Neuronal stem cell (in vitro differentiated cells): ENCODE measurements at regions not wholly inside any gene's neighbourhood (a gene's known extent, or its start where the extent isn't known, plus 50 kb on each side); places are given as distances from the start of the nearest gene placed in this dataset.

Experiments
- DNase-seq: peaks from one replicate; pipeline ENCODE4 v3.0.0-alpha.2; 2013; ENCODE audit warnings: low spot score
- H2AFZ ChIP-seq: one replicate; pipeline ENCODE4 v1.6.1; 2013; ENCODE audit warnings: mild to moderate bottlenecking, low read length, inconsistent platforms
- H2AK5ac ChIP-seq: 2 replicates; pipeline ENCODE4 v1.6.1; 2013; ENCODE audit warnings: low read depth, mild to moderate bottlenecking, inconsistent platforms, low read length, moderate library complexity, mixed read lengths
- H2BK120ac ChIP-seq: 2 replicates; pipeline ENCODE4 v1.6.1; 2013; ENCODE audit warnings: low read depth, mild to moderate bottlenecking, inconsistent platforms, low read length, moderate library complexity, mixed read lengths
- H2BK12ac ChIP-seq: one replicate; pipeline ENCODE4 v1.6.1; 2013; ENCODE audit warnings: low read length, inconsistent platforms
- H2BK15ac ChIP-seq: 2 replicates; pipeline ENCODE4 v1.6.1; 2013; ENCODE audit warnings: mild to moderate bottlenecking, low read length, inconsistent platforms, mixed read lengths
- H2BK5ac ChIP-seq: one replicate; pipeline ENCODE4 v1.6.1; 2013; ENCODE audit warnings: inconsistent platforms, mild to moderate bottlenecking, low read length, moderate library complexity
- H3K14ac ChIP-seq: one replicate; pipeline ENCODE4 v1.6.1; 2013; ENCODE audit warnings: low read length, inconsistent platforms
- H3K18ac ChIP-seq: 2 replicates; pipeline ENCODE4 v1.6.1; 2013; ENCODE audit warnings: low read length, inconsistent platforms
- H3K23ac ChIP-seq: 2 replicates; pipeline ENCODE4 v1.6.1; 2013; ENCODE audit warnings: low read depth, mild to moderate bottlenecking, mixed read lengths, low read length, inconsistent platforms; ENCODE audit not compliant: poor library complexity
- H3K27ac ChIP-seq: replicated peaks from 3 replicates; pipeline ENCODE4 v1.5.1; 2013; ENCODE audit warnings: low read length, inconsistent platforms
- H3K27me3 ChIP-seq, 3 experiments: 2 replicates each; pipeline ENCODE4 v1.6.1; 2013; ENCODE audit warnings: low read length in 3 of 3, mild to moderate bottlenecking in 2 of 3, inconsistent platforms in 1 of 3, low read depth in 1 of 3, mixed read lengths in 1 of 3, moderate library complexity in 1 of 3; ENCODE audit not compliant: control insufficient read depth in 3 of 3, insufficient read depth in 3 of 3
- H3K36me3 ChIP-seq, 2 donors: replicated peaks in 1 of 2; 2 replicates each; pipeline ENCODE4 v1.6.1; 2013; ENCODE audit warnings: low read length in 2 of 2; ENCODE audit not compliant: control insufficient read depth in 2 of 2, insufficient read depth in 2 of 2
- H3K4ac ChIP-seq: 2 replicates; pipeline ENCODE4 v1.6.1; 2013; ENCODE audit warnings: inconsistent platforms, mild to moderate bottlenecking, low read length, moderate library complexity
- H3K4me1 ChIP-seq, 2 donors: 1 replicate in 1 of 2; 2 replicates in 1 of 2; pipeline ENCODE4 v1.6.1; 2013; ENCODE audit warnings: low read length in 2 of 2, low read depth in 1 of 2; ENCODE audit not compliant: control insufficient read depth in 2 of 2, insufficient read depth in 1 of 2
- H3K4me2 ChIP-seq: one replicate; pipeline ENCODE4 v1.6.1; 2013; ENCODE audit warnings: mild to moderate bottlenecking, low read length, inconsistent platforms; ENCODE audit not compliant: insufficient read depth, poor library complexity, severe bottlenecking
- H3K4me3 ChIP-seq, 2 donors: 2 replicates each; pipeline ENCODE4 v1.5.1; 2013; ENCODE audit warnings: low read length in 2 of 2, mild to moderate bottlenecking in 2 of 2, inconsistent platforms in 1 of 2, moderate library complexity in 1 of 2
- H3K79me1 ChIP-seq: one replicate; pipeline ENCODE4 v1.6.1; 2013; ENCODE audit warnings: low read depth, mild to moderate bottlenecking, inconsistent platforms, low read length, moderate library complexity
- H3K9ac ChIP-seq: one replicate; pipeline ENCODE4 v1.6.1; 2013; ENCODE audit warnings: mild to moderate bottlenecking, low read depth, low read length, inconsistent platforms; ENCODE audit not compliant: poor library complexity
- H3K9me3 ChIP-seq, 2 donors: replicated peaks in 1 of 2; 2 replicates each; pipeline versions ENCODE3 to v1.6.1; 2013; ENCODE audit warnings: low read length in 2 of 2, mild to moderate bottlenecking in 2 of 2, inconsistent platforms in 1 of 2, low read depth in 1 of 2, mixed read lengths in 1 of 2, moderate library complexity in 1 of 2; ENCODE audit not compliant: control insufficient read depth in 2 of 2, insufficient read depth in 1 of 2
- H4K8ac ChIP-seq: one replicate; pipeline ENCODE4 v1.6.1; 2013; ENCODE audit warnings: low read depth, mild to moderate bottlenecking, inconsistent platforms, low read length, moderate library complexity
- H4K91ac ChIP-seq: one replicate; pipeline ENCODE4 v1.6.1; 2013; ENCODE audit warnings: low read length, low read depth, mild to moderate bottlenecking, inconsistent platforms; ENCODE audit not compliant: poor library complexity
- WGBS, 2 donors: extraction: QIAGEN DNeasy Blood & Tissue Kit; methylation state at CpG; one replicate each; pipeline ENCODE4 v1.1.7; 2013; ENCODE audit warnings: missing lambda C conversion rate in 2 of 2, mixed read lengths in 1 of 2; ENCODE audit not compliant: insufficient read length in 2 of 2, insufficient replicate concordance in 1 of 2; ENCODE audit errors: extremely low coverage in 2 of 2; 5-methylcytosine and 5-hydroxymethylcytosine counted together

DNA sequence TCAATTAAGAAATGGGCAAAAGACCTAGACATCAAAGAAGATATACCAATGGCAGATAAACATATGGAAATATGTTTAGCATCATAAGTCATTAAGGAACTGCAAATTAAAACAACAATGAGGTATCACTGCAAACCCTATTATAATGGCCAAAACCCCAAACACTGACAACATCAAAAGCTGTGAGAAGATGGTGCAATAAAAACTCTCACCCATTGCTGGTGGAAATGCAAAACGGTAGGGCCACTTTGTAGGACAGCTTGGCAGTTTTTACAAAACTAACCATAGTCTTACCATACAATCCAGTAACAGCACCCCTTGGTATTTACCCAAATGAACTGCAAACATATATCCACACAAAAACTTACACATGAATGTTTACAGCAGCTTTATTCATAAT lies 213.1 kb downstream of the UBE2E3 start:
- no peak overlapping the region for H3K18ac ChIP-seq
- H3K4me1 ChIP-seq = peaks cover 0 to 6% of the 10 kb centered on the region in 2 donors
- H3K27ac ChIP-seq = no peak overlapping the region
- H3K27me3 ChIP-seq = no peaks in the 10 kb centered on the region
- H3K4ac ChIP-seq = no peak overlapping the region
- H3K9ac ChIP-seq = no peak overlapping the region
- no peak overlapping the region for H3K23ac ChIP-seq
- DNase-seq = no peak
- H3K4me2 ChIP-seq = no peak overlapping the region
- no peaks in the 10 kb centered on the region for H3K36me3 ChIP-seq
- H2BK5ac ChIP-seq = no peak overlapping the region
- WGBS, 2 donors = no CpG with 5 or more reads among the region's 1 CpG
- H2BK120ac ChIP-seq = no peak overlapping the region
- no peak overlapping the region for H2BK15ac ChIP-seq
- no peak overlapping the region for H3K4me3 ChIP-seq
- H2AFZ ChIP-seq = no peak overlapping the region
- no peaks in the 10 kb centered on the region for H3K9me3 ChIP-seq
- no peak overlapping the region for H2AK5ac ChIP-seq
- H3K14ac ChIP-seq = no peak overlapping the region
- H4K8ac ChIP-seq = no peak overlapping the region
- H2BK12ac ChIP-seq = no peak overlapping the region
- H3K79me1 ChIP-seq = no peaks in the 10 kb centered on the region
- H4K91ac ChIP-seq = no peak overlapping the region

DNA sequence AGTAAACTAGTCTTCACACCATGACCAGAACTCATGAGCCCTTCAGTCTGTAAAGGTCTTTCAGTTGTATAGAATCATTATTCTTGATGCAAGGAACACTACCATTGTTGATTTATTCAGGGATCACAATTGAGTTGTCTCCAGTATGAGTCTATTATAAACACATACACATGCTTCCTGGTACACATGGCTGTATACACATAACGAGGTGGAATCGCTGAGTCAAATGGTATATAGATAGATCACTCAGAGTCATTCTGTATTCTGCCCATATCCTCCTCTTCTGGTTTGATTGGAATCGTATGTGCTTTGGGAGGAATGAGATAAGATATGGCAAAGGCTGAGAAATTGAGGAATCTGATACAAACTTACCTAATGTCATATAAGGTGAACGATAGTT lies 216.0 kb downstream of the UBE2E3 start:
- H2BK12ac ChIP-seq = no peak overlapping the region
- H3K14ac ChIP-seq = no peak overlapping the region
- no peaks in the 10 kb centered on the region for H3K36me3 ChIP-seq
- no peak overlapping the region for H3K4me2 ChIP-seq
- H2AK5ac ChIP-seq = no peak overlapping the region
- no peak overlapping the region for H2AFZ ChIP-seq
- H3K9ac ChIP-seq = no peak overlapping the region
- H3K27ac ChIP-seq = no peak overlapping the region
- no peaks in the 10 kb centered on the region for H3K4me1 ChIP-seq
- H3K23ac ChIP-seq = no peak overlapping the region
- no peak overlapping the region for H2BK15ac ChIP-seq
- no peaks in the 10 kb centered on the region for H3K27me3 ChIP-seq
- H2BK5ac ChIP-seq = no peak overlapping the region
- no peak for DNase-seq
- H3K18ac ChIP-seq = no peak overlapping the region
- H3K4me3 ChIP-seq = no peak overlapping the region
- H3K9me3 ChIP-seq = no peaks in the 10 kb centered on the region
- H3K4ac ChIP-seq = no peak overlapping the region
- WGBS, 2 donors = no CpG with 5 or more reads among the region's 4 CpGs
- no peak overlapping the region for H2BK120ac ChIP-seq
- H3K79me1 ChIP-seq = no peaks in the 10 kb centered on the region
- H4K91ac ChIP-seq = no peak overlapping the region
- H4K8ac ChIP-seq = no peak overlapping the region

DNA sequence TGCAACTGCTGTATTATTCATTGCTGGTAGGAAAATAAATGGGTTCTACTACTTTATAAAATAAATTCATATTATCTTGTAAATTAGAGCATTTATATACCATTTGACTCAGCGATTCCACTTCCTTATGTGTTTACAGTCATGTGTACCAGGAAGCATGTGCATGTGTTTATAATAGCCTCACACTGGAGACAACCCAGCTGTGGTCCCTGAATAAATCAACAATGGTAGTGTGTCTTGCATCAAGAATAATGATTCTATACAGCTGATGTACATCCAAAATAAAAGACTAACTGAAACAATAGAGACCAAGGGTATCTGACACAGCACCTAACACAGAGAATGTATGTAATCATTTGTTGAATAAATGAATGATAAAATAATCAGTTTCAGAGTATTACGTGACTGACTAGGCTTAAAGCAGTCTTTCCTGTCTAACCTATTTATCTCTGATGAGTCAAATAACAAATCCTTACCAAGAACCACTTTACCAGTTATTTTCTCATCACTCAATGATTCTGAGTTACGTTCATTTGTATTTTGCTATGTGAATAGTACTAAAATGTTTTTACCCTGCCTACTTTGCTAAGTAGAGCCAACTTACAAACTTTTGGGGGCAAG lies 216.8 kb downstream of the UBE2E3 start:
- no peak overlapping the region for H2AK5ac ChIP-seq
- no peaks in the 10 kb centered on the region for H3K9me3 ChIP-seq
- H3K4ac ChIP-seq = no peak overlapping the region
- no peak overlapping the region for H2AFZ ChIP-seq
- H3K23ac ChIP-seq = no peak overlapping the region
- H3K9ac ChIP-seq = no peak overlapping the region
- H3K18ac ChIP-seq = no peak overlapping the region
- no CpG with 5 or more reads among the region's 3 CpGs for WGBS, 2 donors
- H4K91ac ChIP-seq = no peak overlapping the region
- no peaks in the 10 kb centered on the region for H3K79me1 ChIP-seq
- no peak overlapping the region for H3K4me3 ChIP-seq
- H2BK12ac ChIP-seq = no peak overlapping the region
- no peak overlapping the region for H3K4me2 ChIP-seq
- no peak for DNase-seq
- no peaks in the 10 kb centered on the region for H3K36me3 ChIP-seq
- no peak overlapping the region for H2BK5ac ChIP-seq
- no peaks in the 10 kb centered on the region for H3K4me1 ChIP-seq
- no peak overlapping the region for H3K27ac ChIP-seq
- no peak overlapping the region for H3K14ac ChIP-seq
- H3K27me3 ChIP-seq = no peaks in the 10 kb centered on the region
- no peak overlapping the region for H2BK120ac ChIP-seq
- no peak overlapping the region for H4K8ac ChIP-seq
- no peak overlapping the region for H2BK15ac ChIP-seq

DNA sequence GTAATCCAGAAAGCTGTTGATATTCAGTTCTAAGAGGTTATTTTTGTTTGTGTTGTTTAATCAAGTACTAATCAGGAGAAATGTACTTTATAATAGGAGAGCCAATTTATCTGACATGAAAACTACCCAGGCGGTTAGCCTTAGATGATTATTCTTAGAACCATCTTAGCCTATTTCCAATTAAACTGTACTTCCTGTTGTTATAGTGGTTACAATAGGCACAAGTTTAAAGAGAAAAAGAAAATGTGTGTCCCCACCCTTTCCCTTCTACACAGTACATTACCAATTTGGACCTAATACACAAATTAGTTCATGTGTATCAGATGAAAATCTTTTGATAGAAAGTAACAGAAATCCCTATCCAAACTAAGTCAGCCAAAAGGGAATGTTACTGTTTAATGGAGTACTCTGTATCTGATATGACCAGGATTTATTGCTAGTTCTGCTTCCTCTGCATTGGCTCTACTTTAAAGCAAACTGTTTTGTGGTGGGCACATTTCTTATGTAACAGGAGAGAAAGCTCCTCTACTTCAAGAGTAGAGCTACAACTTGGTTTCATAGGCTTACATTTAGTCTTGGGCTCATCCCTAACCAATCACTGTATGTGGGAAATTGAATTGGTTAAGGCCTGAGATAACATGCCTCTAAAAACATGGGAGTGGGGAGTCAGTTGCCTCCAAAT lies 217.9 kb downstream of the UBE2E3 start:
- no CpG with 5 or more reads among the region's 1 CpG for WGBS, 2 donors
- no peak overlapping the region for H2BK15ac ChIP-seq

More for the DNA sequence above, 217.9 kb downstream of the UBE2E3 start:
- Histone ChIP-seq H3K14ac (no peak overlapping the region), H2AFZ (no peak overlapping the region), H3K9ac (no peak overlapping the region), H2BK12ac (no peak overlapping the region), H3K36me3 (no peaks in the 10 kb centered on the region), H3K9me3 (no peaks in the 10 kb centered on the region), H2BK120ac (no peak overlapping the region), H2BK5ac (no peak overlapping the region), H3K27me3 (no peaks in the 10 kb centered on the region), H3K4ac (no peak overlapping the region), H3K27ac (no peak overlapping the region), H3K4me3 (no peak overlapping the region), H3K79me1 (no peaks in the 10 kb centered on the region), H2AK5ac (no peak overlapping the region), H4K91ac (no peak overlapping the region), H3K4me2 (no peak overlapping the region), H3K4me1 (no peaks in the 10 kb centered on the region), H3K23ac (no peak overlapping the region), H3K18ac (no peak overlapping the region), H4K8ac (no peak overlapping the region)
- no peak for DNase-seq
